GM23338 (cell line): ENCODE measurements at regions not wholly inside any gene's neighbourhood (a gene's known extent, or its start where the extent isn't known, plus 50 kb on each side); places are given as distances from the start of the nearest gene placed in this dataset.

ENCODE experiments used
- ATAC-seq: fragments of 200-7000 bp; cut with Tn5 transposase; 3 replicates; pipeline ENCODE4 v1.9.1; 2020
- DNase-seq: peaks from one replicate; pipeline ENCODE4 v3.0.0-alpha.2; 2015; ENCODE audit warnings: low spot score
- H2AFZ ChIP-seq: fragments of 200-600 bp; sonication (generic); 2 replicates; pipeline ENCODE4 v1.8.0; 2016; ENCODE audit warnings: antibody characterized with exemption, mild to moderate bottlenecking, moderate library complexity
- H3F3A ChIP-seq: fragments of 200-600 bp; sonication (generic); replicated peaks from 2 replicates; pipeline ENCODE4 v1.8.0; 2017; ENCODE audit warnings: antibody characterized with exemption, mixed run types, low read depth
- H3K27ac ChIP-seq: fragments of 200-600 bp; sonication (generic); 2 replicates; pipeline ENCODE4 v1.6.1; 2016; ENCODE audit warnings: low read depth
- H3K27me3 ChIP-seq: fragments of 200-600 bp; sonication (generic); 2 replicates; pipeline ENCODE4 v1.8.0; 2016; ENCODE audit warnings: mild to moderate bottlenecking, mixed run types, moderate library complexity; ENCODE audit not compliant: insufficient read depth
- H3K36me3 ChIP-seq: fragments of 200-600 bp; sonication (generic); 2 replicates; pipeline ENCODE4 v1.8.0; 2016; ENCODE audit warnings: mild to moderate bottlenecking; ENCODE audit not compliant: insufficient read depth
- H3K4me1 ChIP-seq: fragments of 200-600 bp; sonication (generic); 2 replicates; pipeline ENCODE4 v1.8.0; 2016; ENCODE audit warnings: mild to moderate bottlenecking, moderate library complexity; ENCODE audit not compliant: insufficient read depth
- H3K4me2 ChIP-seq: fragments of 200-600 bp; sonication (generic); 2 replicates; pipeline ENCODE4 v1.7.1; 2017; ENCODE audit warnings: mixed run types
- H3K4me3 ChIP-seq: fragments of 200-600 bp; sonication (generic); 2 replicates; pipeline ENCODE4 v1.6.1; 2016; ENCODE audit warnings: mixed run types
- H3K79me2 ChIP-seq: fragments of 200-600 bp; sonication (generic); replicated peaks from 2 replicates; pipeline ENCODE4 v1.8.0; 2017; ENCODE audit warnings: mild to moderate bottlenecking; ENCODE audit not compliant: insufficient read depth
- H3K9me2 ChIP-seq: fragments of 200-600 bp; sonication (generic); 2 replicates; pipeline ENCODE4 v1.8.0; 2017; ENCODE audit not compliant: insufficient read depth
- H4K20me1 ChIP-seq: fragments of 200-600 bp; sonication (generic); replicated peaks from 2 replicates; pipeline ENCODE4 v1.8.0; 2017; ENCODE audit warnings: mild to moderate bottlenecking; ENCODE audit not compliant: insufficient read depth
- H3K27ac Mint-ChIP-seq: 2 replicates; pipeline ENCODE4 v1.8.0; 2020; ENCODE audit warnings: inconsistent platforms, mild to moderate bottlenecking, moderate library complexity, mixed read lengths
- H3K27me3 Mint-ChIP-seq: 3 replicates; pipeline ENCODE4 v1.8.0; 2022; ENCODE audit warnings: low read depth, mild to moderate bottlenecking, moderate library complexity, mixed read lengths, inconsistent platforms; ENCODE audit not compliant: insufficient read depth, poor library complexity
- H3K36me3 Mint-ChIP-seq: 3 replicates; pipeline ENCODE4 v1.8.0; 2021; ENCODE audit warnings: low read depth, mild to moderate bottlenecking, inconsistent platforms, moderate library complexity, mixed read lengths
- H3K4me1 Mint-ChIP-seq: 3 replicates; pipeline ENCODE4 v1.8.0; 2020; ENCODE audit warnings: mild to moderate bottlenecking, inconsistent platforms, mixed read lengths
- H3K4me3 Mint-ChIP-seq: 3 replicates; pipeline ENCODE4 v1.8.0; 2021; ENCODE audit warnings: moderate library complexity, mild to moderate bottlenecking, inconsistent platforms, mixed read lengths
- H3K9me3 Mint-ChIP-seq: 3 replicates; pipeline ENCODE4 v1.8.0; 2020; ENCODE audit warnings: moderate library complexity, mild to moderate bottlenecking, inconsistent platforms, mixed read lengths
- CREB1 ChIP-seq: fragments of 250-450 bp; sonication (Bioruptor Pico); IDR thresholded peaks from 2 replicates; pipeline ENCODE4 v1.5.0; 2020; ENCODE audit warnings: low read depth, mild to moderate bottlenecking, moderate library complexity
- ETS1 ChIP-seq: IDR thresholded peaks from 2 replicates; pipeline ENCODE4 v1.6.1; 2016; ENCODE audit warnings: antibody characterized with exemption
- EZH2phosphoT487 ChIP-seq: fragments of 200-600 bp; sonication (generic); IDR thresholded peaks from one replicate; pipeline ENCODE4 v1.8.1; 2018; ENCODE audit warnings: antibody characterized with exemption; ENCODE audit not compliant: unreplicated experiment
- JUNB ChIP-seq: IDR thresholded peaks from one replicate; pipeline ENCODE4 v1.6.1; 2016; ENCODE audit warnings: antibody characterized with exemption; ENCODE audit not compliant: unreplicated experiment
- POLR2AphosphoS5 ChIP-seq: IDR thresholded peaks from 2 replicates; pipeline ENCODE4 v1.6.1; 2016; ENCODE audit warnings: antibody characterized with exemption, low read depth
- STAT1 ChIP-seq: IDR thresholded peaks from one replicate; pipeline ENCODE4 v1.6.1; 2016; ENCODE audit warnings: antibody characterized with exemption; ENCODE audit not compliant: unreplicated experiment
- ZNF114 ChIP-seq: fragments of 250-450 bp; sonication (Bioruptor Pico); IDR thresholded peaks from 2 replicates; pipeline ENCODE4 v1.5.0; 2020; ENCODE audit warnings: mild to moderate bottlenecking, moderate library complexity
- ZNF331 ChIP-seq: fragments of 250-450 bp; sonication (Bioruptor Pico); IDR thresholded peaks from 2 replicates; pipeline ENCODE4 v1.5.0; 2020; ENCODE audit warnings: low read depth, mild to moderate bottlenecking, moderate library complexity
- ZNF462 ChIP-seq: fragments of 250-450 bp; sonication (Bioruptor Pico); IDR thresholded peaks from 2 replicates; pipeline ENCODE4 v1.5.0; 2020; ENCODE audit warnings: mild to moderate bottlenecking, moderate library complexity
- TF ChIP-seq, protein P1 (sequence below), 2 experiments: fragments of 200-600 bp in 1 of 2; sonication (generic) in 1 of 2; conservative IDR thresholded peaks; 2 replicates each; pipeline versions ENCODE4 v1.5.1 to v1.6.1; 2016 to 2017; ENCODE audit warnings: antibody characterized with exemption in 2 of 2, low read depth in 2 of 2, mild to moderate bottlenecking in 2 of 2, moderate library complexity in 1 of 2
- TF ChIP-seq, protein P2 (sequence below): IDR thresholded peaks from one replicate; pipeline ENCODE4 v1.6.1; 2018; ENCODE audit warnings: antibody characterized with exemption; ENCODE audit not compliant: unreplicated experiment

- peaks cover 24% of the 10 kb centered on the region for H3K4me1 ChIP-seq
- ATAC-seq (peak; percentile 56), DNase-seq (peak; percentile 13)
- H3K27ac ChIP-seq = no peak overlapping the region
- H4K20me1 ChIP-seq = no peaks in the 10 kb centered on the region
- Mint-ChIP-seq H3K27ac (peak overlapping the region; percentile 50), H3K27me3 (peaks cover 2% of the 10 kb centered on the region), H3K4me1 (peaks cover 38% of the 10 kb centered on the region), H3K9me3 (peaks cover 25% of the 10 kb centered on the region), H3K4me3 (no peak overlapping the region), H3K36me3 (peaks cover 20% of the 10 kb centered on the region)
- H3K36me3 ChIP-seq = peaks cover 9% of the 10 kb centered on the region
- peak overlapping the region; percentile 11; the same call in 1 of the 2 replicates for H3K4me2 ChIP-seq
- no peaks in the 10 kb centered on the region for H3F3A ChIP-seq
- no peak overlapping the region for H2AFZ ChIP-seq
- no peak overlapping the region for H3K4me3 ChIP-seq
- H3K9me2 ChIP-seq = no peaks in the 10 kb centered on the region
- no peak for TF ChIP-seq ETS1
- TF ChIP-seq, protein P1, sequence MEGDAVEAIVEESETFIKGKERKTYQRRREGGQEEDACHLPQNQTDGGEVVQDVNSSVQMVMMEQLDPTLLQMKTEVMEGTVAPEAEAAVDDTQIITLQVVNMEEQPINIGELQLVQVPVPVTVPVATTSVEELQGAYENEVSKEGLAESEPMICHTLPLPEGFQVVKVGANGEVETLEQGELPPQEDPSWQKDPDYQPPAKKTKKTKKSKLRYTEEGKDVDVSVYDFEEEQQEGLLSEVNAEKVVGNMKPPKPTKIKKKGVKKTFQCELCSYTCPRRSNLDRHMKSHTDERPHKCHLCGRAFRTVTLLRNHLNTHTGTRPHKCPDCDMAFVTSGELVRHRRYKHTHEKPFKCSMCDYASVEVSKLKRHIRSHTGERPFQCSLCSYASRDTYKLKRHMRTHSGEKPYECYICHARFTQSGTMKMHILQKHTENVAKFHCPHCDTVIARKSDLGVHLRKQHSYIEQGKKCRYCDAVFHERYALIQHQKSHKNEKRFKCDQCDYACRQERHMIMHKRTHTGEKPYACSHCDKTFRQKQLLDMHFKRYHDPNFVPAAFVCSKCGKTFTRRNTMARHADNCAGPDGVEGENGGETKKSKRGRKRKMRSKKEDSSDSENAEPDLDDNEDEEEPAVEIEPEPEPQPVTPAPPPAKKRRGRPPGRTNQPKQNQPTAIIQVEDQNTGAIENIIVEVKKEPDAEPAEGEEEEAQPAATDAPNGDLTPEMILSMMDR (conservative IDR thresholded peaks at IDR 0.05; ENCODE audit: low read depth in 2 of 2) = no peak
- no peak for TF ChIP-seq CREB1
- TF ChIP-seq, protein P2, sequence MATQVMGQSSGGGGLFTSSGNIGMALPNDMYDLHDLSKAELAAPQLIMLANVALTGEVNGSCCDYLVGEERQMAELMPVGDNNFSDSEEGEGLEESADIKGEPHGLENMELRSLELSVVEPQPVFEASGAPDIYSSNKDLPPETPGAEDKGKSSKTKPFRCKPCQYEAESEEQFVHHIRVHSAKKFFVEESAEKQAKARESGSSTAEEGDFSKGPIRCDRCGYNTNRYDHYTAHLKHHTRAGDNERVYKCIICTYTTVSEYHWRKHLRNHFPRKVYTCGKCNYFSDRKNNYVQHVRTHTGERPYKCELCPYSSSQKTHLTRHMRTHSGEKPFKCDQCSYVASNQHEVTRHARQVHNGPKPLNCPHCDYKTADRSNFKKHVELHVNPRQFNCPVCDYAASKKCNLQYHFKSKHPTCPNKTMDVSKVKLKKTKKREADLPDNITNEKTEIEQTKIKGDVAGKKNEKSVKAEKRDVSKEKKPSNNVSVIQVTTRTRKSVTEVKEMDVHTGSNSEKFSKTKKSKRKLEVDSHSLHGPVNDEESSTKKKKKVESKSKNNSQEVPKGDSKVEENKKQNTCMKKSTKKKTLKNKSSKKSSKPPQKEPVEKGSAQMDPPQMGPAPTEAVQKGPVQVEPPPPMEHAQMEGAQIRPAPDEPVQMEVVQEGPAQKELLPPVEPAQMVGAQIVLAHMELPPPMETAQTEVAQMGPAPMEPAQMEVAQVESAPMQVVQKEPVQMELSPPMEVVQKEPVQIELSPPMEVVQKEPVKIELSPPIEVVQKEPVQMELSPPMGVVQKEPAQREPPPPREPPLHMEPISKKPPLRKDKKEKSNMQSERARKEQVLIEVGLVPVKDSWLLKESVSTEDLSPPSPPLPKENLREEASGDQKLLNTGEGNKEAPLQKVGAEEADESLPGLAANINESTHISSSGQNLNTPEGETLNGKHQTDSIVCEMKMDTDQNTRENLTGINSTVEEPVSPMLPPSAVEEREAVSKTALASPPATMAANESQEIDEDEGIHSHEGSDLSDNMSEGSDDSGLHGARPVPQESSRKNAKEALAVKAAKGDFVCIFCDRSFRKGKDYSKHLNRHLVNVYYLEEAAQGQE = no peak
- TF ChIP-seq EZH2phosphoT487 = no peak
- TF ChIP-seq ZNF462 (CRISPR knock-in tag) = no peak
- no peak for TF ChIP-seq POLR2AphosphoS5
- TF ChIP-seq STAT1 = no peak
- no peak for TF ChIP-seq ZNF114 (CRISPR knock-in tag)
- no peak for TF ChIP-seq JUNB
- no peak for TF ChIP-seq ZNF331 (CRISPR knock-in tag)
- H3K79me2 ChIP-seq = no peaks in the 10 kb centered on the region
- no peaks in the 10 kb centered on the region for H3K27me3 ChIP-seq
These were observed 198.3 kb upstream of the OTX2 start for GRCh38 chr14:57008534-57008933.
